ENCODE measurements at regions not wholly inside any gene's neighbourhood (a gene's known extent, or its start where the extent isn't known, plus 50 kb on each side); places are given as distances from the start of the nearest gene placed in this dataset.

DNA sequence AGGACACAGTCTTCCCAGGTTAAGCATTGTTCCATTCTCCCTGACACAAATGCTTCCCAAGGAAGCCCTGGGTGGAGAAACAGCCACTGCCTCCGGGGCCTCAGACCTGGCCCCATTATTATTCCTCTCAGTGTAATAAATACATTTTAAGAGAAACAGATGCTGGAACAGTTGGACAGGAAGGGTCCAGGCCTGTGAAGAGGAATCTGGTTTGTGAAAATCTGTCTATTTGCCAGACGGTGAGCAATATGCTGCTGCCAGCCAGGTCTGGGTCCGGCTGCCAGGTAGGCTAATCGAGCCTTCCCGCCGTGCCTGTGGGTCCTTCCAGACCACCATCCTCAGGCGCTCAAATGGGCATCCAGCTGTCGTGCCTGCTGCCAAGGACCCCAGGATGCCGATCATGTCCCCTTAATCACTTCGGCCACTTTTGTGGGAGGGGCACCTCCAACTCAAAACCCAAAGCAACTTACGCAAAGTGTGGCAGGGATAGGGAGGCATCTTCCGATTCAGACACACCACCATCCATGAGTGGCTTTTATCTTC is 528.4 kb downstream of the MIAT start:
- DNase-seq (ENCODE audit: low read depth in 4 of 4, low spot score in 3 of 4), result no peak

DNA sequence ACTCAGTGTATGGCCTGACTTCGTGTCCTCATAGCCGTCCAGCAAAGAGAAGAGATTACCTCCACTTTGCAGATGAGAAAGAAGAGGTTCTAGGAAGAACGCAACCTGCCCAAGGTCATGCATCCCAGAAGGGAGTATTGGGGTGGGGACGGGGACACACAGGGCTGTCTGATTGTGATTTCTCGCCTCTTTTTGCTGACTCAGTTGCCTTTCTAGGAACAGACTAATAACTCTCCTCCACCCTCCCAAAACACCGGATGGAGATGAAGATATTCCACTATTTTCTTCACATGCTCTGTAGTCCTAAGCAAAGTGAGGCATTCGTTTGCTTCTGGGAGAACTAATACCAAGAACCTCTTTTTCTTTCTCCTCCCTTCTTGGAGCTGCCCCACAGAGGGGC is 529.3 kb downstream of the MIAT start:
- DNase-seq (ENCODE audit: low read depth in 4 of 4, low spot score in 3 of 4), result no peak

DNA sequence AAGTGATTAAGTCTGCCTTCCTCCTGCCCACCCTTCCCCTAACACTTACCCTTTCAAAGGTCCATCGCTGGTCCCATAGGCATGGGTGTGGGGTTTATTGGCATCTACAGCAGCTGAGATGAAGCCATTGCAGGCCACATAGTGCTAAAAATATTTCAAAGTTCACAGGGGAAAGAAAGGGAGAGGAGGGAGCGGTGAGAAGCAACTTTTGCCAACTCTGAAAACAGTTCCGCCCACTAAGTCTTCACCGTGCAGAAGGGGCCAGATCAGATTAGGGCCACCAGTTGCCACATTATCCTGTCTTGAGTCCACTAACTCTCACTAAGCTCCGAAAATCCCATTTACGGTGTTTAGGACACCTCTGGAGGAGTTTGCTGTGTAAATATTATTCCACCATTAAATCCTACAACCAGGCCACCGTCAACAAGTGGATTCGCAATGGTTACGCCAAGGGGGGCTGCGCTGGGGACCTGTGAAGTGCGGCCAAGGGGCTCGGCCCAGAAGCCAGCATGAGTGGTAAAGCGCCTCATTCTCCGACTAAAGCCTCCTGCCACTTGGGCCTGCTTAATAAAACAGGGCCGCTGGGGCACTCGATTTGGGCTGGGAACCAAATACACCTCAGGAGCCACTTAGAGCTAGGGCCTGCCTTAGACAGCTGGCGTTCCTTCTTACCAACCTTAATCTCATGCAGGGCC is 534.9 kb downstream of the MIAT start:
- DNase-seq (ENCODE audit: low read depth in 4 of 4, low spot score in 3 of 4), result no peak

DNA sequence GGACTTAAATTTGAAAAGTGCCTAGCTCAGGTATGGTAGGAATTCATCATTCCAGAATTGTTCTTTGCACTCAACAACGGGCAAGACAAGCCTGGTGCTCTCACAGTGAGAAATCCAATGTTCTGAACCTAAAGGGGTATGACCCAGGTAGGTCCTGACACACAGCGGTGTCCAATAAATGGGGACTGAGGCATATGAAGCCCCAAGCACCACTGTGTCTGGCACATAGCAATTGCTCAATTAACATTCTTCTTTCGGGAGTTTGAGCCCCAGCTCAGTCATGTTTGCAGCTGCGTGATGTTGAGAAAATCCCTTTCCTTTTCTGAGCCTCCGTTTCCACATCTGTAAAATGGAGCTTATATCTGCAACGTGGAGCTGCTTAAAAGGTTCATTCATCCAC is 535.8 kb downstream of the MIAT start:
- no peak for DNase-seq (ENCODE audit: low read depth in 4 of 4, low spot score in 3 of 4)

DNA sequence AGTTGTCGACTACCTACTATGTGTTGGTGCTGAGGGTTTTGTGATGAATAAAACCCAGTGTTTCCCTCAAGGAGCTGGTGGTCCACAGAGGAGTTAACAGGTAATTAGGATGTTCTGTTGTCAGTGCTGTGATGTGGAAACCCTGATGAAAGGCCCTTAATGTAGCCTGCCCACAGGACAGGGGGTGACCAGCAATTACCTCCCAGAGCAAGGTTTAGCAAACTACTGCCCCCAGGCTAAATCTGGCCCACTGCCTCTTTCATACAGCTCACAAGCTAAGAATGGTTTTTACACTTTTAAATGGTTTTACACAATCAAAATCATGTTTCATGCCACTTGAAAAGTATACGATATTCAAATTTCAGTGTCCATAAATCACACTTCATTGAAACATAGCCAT is 536.2 kb downstream of the MIAT start:
- DNase-seq (ENCODE audit: low read depth in 4 of 4, low spot score in 3 of 4), result no peak

DNA sequence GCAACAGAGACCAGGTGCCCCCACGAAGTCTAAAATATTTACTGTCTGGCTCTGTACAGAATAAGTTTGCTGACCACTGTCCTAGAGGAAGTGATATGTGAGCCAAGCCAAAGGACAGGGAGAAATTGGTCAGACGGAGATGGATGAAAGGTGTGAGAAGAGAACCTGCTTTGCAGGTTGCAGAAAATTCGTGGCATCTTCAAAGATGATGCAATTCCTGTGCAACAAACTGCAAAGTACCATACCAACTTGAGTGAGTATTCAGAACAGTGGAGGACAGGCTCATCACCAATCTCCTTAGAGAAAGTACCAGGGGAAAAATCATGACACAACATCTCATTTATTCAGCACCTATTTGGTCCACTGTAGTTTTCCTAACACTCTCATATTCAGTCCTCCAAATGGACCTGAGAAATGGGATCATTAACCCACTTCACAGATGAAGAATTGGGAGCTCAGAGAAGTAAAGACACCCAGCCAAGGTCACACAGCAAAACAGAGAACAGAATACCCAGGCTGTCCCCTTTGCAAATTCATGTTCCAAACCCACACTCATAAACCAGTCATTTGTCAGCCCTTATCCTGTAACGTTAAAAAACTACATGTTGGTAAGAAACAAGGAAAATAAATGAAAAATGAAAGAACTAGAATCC is 536.8 kb downstream of the MIAT start:
- DNase-seq (ENCODE audit: low read depth in 4 of 4, low spot score in 3 of 4), result no peak

DNA sequence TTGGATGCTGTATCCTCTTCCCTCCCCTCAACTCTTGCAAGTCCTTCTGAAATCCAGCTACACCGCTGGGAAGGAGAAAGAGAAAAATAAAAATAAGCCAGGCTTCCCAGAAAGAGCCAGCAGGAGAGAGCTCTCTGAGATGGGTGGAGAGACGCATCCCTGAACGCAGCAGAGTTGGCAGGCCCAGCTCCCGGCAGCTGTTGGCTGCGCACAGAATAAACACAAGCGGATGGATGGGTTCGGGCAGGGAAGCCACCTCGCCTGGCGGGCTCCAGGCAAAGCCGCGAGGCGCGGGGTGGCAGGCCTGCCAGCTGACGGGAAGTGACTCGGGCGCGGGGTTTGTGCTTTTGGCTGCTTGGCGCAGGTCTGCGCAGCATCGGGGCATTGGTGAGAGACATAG is 537.7 kb downstream of the MIAT start:
- no peak for DNase-seq (ENCODE audit: low read depth in 4 of 4, low spot score in 3 of 4)

DNA sequence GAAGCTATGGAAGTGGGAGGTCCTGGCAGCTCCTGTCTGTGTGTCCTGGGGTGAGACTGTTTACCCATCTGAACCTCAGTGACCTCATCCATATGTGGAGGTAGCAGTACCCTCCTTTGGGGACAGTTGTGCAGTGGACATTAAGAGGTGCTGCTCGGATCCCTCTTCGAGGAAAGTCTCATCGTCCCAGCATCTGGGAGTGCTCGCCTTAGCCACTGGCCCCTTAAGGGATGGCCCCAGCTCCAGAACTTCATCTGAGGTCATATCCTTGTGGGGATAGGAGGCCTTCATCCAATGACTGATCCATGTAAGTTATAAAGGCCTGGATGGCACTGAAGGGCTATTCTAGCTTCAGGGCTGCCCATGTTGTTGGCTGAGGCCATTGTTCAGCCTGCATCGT is 538.1 kb downstream of the MIAT start:
- DNase-seq (ENCODE audit: low read depth in 4 of 4, low spot score in 3 of 4), result no peak

DNA sequence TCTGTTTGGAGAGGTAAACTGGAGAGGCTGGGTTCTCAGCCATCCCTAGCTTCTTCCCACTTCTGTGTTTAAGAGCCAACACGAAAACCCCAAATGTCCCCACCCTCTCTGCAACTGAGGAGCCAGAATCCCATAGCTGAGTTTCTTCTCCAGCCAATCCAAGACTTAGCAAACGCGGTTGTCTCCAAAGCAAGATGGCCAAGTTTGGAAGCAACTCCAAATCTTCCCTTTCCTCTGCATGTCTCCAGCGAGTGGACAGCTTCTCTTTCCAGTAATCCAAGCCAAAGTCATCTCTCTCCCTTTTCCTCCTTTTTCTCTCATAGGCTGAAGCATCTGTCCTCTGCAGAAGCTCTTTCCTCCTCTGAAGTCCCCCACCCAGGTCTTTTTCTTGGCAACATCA is 539.2 kb downstream of the MIAT start:
- no peak for DNase-seq (ENCODE audit: low read depth in 4 of 4, low spot score in 3 of 4)

DNA sequence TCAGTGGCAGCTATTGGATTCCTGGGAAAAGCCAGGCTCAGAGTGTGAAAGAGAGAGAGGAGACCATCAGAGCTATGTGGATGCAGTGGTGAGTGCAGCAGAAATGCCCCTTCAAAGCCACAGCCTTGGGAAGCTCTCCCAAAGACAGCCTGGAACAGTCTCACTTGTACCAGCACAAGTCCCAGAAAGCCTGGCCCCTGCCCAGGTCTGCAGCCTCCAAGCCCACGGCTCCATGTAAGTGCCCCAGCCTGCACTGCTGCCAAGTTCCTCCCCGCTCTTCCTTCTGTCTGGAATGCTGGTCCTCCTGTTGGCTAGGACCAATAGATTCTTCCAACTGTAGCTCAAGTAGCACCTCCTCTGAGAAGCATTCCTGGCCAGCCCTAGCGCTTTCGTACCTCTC is 539.7 kb downstream of the MIAT start:
- DNase-seq (ENCODE audit: low read depth in 4 of 4, low spot score in 3 of 4), result no peak

DNA sequence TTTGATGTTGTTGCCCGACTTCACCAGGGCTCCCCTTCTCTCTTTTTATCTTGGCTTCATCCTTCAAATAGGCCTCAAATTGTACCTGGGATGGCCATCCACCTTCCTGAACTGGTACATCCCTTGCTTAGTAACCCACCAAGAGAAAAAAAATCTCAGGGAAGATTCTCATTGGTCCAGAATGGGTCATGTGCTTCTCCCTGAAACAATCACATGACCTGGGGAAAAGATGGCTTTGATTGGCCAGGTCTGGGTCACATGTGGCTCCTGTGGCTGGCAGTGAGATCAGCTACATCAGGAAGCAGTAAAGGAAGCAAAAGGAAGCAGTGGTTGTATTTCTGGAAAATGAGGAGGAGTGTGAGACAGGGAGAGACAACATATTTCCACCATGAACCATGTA is 540.2 kb downstream of the MIAT start:
- no peak for DNase-seq (ENCODE audit: low read depth in 4 of 4, low spot score in 3 of 4)

DNA sequence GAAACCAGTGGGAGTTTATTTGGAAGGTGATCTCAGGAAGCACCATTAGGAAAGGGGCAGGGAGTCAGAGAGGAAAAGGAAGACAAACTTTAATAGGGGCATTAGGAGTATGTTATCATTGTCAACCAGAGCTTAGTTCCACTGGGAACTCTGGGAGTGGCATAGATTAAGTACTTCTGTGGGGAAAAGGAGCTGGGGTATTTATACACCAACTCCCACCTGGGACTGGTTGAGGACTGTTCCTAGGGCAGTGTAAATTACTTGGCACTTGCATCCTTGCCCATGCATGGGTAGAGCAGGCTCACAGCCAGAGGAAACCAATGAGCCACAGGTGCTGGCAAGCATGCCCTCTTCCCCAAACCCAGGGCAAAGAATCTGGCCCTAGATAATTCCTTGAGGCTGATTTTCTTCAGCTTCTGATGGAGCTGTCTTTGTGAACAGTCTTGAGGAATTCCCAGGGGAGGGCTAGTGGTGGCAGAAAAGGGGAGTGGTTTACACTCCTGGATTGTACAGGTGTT is 541.2 kb downstream of the MIAT start:
- no peak for DNase-seq (ENCODE audit: low read depth in 4 of 4, low spot score in 3 of 4)

DNA sequence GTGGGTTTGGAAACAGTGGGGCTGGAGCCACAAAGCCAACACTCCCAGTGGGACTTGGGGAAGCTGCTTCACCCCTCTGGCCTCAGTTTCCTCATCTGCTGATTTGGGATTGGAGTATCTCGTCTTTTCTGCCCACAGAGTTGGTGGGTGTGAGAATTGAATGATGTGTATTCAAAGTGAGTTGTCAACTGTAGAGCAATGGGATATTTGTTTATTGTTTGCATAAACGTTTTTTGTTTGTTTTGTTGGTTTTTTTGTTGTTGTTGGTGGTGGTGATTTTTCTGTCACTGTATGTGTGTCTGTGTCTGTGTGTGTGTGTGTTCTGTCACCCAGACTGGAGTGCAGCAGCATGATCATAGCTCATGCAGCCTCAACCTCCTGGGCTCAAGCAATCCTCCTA is 542.0 kb downstream of the MIAT start:
- no peak for DNase-seq (ENCODE audit: low read depth in 4 of 4, low spot score in 3 of 4)

DNA sequence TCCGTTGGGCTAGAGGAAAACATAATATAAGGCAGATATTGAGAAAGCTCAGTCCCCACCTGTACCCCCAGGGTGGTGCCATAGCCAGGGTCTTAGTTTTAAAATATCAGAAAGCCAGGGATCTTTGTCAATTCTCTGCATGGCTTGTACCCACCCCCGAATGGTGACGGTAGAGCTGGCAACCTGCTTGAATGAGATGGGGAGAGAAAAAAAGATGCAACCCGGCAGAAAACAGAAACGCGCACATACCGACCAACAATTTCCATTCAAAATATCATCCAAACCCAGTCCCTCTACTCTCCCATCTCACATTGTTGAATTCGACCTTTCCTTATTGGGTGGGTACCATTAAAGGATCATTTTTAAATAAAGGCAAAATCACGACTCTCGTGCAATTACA is 543.9 kb downstream of the MIAT start:
- DNase-seq (ENCODE audit: low read depth in 4 of 4, low spot score in 3 of 4), result no peak

DNA sequence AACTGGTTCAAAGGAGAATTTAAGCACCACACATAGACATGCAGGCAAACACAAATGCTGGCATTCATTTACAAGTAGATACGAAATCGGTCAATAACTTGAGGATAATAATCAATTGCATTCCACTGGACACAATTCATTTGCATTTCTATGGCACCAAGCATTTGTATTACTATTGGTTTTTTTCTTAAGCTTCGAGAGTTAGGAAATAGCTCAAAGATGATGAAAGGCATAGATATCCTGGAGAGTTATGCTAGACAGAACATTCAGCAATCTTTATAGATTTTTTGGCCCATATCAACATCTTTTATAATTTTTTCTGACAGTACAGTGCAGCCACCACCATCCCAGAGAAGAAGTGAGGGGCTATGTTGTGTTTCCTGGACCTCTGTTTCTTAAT is 544.4 kb downstream of the MIAT start:
- DNase-seq (ENCODE audit: low read depth in 4 of 4, low spot score in 3 of 4), result no peak

DNA sequence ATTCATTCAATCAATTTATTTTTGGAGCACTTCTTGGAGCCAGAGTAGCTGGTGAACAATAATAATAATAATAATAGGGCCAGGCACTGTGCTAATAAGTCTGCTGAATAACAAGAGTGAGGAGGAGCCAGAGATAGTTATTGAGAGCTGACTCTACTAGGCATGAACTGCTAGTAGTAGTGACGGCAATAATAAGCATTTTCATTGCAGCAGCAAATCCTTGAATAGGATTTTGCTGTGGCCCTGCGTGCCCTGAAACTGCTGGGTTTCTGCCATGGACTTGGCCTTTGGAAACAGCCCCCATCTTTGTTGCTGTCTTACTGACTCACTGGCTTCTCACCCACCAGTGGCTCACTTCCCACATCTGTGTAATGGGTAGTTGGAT is 545.9 kb downstream of the MIAT start:
- DNase-seq (ENCODE audit: low read depth in 4 of 4, low spot score in 3 of 4), result no peak

DNA sequence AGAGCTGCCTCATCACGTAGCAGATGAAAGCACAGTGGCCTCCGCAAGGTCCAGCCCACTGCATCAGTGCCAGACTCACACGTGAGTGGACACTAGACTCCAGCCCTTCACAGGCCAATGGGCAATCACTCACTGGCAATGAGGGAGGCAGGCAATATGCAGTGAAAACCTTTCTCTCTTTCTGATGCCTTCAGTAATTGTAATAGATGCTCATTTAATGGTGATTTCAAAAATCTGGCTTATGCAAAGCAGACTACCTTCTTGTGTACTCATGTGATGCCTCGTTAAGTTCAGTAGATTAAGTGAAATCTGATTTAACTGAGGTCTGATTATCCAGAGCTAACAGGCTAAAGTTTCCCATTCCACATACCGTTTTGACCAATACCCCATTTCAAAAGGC is 546.9 kb downstream of the MIAT start:
- no peak for DNase-seq (ENCODE audit: low read depth in 4 of 4, low spot score in 3 of 4)

DNA sequence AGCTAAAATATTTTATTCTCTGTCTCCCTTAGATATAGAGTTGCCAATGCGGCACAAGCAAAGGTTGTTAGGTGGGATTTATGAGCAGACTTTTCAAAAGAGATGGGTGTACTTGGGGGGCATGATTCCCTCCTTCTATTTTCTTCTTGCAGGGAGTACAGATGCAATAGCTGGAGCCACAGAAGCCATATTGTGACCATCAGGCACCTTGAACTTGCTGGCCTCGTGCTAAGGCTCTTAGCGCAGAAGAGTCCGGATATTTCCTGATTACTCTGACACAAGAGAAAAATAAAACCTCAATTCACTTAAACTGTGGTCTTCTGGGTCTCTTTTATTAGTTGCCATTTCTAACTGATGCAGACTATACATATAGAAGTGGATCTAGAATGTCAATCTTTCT is 547.4 kb downstream of the MIAT start:
- no peak for DNase-seq (ENCODE audit: low read depth in 4 of 4, low spot score in 3 of 4)

DNA sequence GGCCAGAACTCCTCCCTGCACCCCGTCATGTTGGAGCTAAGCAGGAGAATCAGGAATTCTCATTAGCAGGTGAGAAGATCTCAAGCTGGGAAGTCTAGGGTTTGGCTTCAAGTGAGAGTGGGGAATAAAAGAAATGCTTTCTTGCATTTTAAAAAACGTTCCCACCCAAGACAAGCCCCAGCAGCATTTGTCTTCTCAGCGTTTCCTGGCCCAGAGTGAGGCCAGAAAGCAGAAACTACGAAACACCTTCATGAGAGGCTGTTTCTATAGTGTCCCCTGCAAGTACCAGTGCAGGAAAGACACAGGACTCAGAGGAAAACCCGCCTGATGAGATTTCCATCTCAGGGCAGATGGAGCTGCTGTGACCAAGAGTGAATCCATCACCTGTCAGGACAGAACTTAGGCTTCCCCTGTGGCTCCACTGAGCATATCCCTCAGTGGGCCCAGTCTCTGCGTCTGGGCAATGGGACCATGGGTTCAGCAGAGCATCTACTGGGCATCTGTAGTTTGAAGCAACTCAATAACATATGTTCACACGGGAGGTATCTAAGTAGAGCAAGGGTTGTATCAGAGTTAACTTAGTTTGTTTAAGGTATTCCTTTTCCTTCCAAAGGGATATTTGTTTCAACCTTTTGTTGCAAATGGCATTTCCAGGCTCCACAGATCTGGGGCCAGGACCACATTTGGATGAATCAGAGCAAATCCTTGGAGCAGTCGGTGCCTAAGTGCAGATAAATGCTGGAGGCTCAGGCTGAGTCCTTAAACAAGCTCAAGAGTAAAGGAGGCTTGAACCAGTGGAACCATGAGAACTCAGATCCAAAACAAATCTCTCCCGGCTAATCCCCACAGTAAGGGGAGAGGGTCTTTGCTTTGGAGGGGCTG is 548.3 kb downstream of the MIAT start:
- no peak for DNase-seq (ENCODE audit: low read depth in 4 of 4, low spot score in 3 of 4)

DNA sequence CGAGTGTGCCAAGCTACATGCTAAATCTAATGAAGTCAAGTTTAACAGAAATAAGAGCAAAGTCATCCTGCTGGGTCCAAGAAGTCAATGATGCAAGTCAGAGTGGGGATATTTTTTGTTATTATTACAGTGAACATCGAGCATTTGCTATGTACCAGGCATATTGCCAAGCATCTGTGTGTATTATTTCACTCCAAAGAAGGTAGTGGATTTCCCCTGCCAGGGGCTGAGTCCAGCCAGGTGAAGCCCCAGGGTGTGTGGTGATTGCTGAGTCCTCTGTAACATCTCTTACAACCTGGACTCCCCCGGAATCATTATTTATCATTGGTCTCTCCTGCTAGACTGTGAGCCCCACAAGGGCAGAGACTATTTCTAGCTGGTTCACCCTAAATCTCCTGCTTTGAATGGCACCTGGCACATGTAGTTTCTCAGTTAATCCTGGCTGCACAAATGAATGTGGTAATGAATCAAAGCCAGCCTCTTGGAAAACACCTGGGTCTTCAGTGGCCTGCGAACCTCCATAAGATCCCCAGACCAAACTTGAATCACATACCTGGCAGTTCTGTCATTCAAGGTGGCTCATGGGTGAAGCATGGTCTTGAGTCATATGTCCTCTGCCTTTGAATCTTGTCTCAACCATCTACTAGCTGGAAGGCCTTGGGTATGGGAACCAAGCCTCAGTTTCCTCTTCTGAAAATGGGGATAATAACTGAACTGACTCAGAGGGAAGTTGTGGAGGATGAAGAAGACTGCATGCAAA is 549.2 kb downstream of the MIAT start:
- no peak for DNase-seq (ENCODE audit: low read depth in 4 of 4, low spot score in 3 of 4)

DNA sequence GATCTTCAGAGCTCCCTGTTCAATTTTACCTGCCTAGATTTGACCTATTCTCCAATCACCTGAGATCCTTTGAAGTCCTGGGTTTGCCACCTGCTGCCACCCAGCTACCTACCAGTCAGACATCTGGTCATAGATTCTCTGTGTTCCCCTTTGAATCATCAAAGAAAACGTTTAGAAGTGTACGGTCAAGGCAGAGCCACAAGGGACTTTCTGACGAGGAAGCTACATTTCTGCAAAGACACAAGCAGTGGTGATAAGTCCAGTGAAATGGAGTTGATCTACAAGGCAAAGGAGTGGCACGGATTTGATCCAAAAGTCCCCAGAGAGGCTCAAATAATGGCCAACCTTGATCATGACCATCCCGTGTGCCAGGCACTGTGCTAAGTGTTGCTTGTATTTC is 549.9 kb downstream of the MIAT start:
- no peak for DNase-seq (ENCODE audit: low read depth in 4 of 4, low spot score in 3 of 4)

Data from left renal pelvis (tissue), 4 donors.